M059J (cell line): ENCODE measurements at regions not wholly inside any gene's neighbourhood (a gene's known extent, or its start where the extent isn't known, plus 50 kb on each side); places are given as distances from the start of the nearest gene placed in this dataset.
"Not testable (repeated sequence)": the region's sequence is repeated elsewhere in the genome, so short reads cannot be mapped to it uniquely, and the experiment has no call there.

Experiments
- DNase-seq: peaks from one replicate; pipeline ENCODE4 v3.0.0-alpha.2; 2012; ENCODE audit warnings: low read depth

- DNase-seq, result no peak
Observed at GRCh38 chr4:82181789-82182188, 192.0 kb downstream of the HNRNPD start.

DNA sequence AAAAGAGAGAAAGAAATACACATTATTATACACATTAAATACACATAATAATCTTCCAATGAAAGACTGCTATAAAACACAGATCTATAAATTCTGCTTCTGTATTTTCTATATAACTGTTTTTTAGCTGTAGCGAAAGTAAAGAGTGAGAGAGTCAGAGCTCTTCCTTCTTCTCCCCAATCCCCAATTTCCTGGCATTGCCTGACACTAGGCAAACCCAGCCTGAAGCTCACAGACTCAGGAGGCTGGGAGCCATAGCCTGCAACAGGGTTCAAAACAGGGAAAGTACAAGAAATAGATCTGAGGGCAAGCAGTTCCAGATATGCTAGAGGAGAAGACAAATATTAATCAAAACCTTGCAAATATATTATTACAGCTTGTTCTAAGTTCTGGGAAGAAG, 201.6 kb downstream of the HNRNPD start:
- no peak for DNase-seq

- no peak for DNase-seq
Observed at GRCh38 chr4:82171531-82172155, 202.1 kb downstream of the HNRNPD start.

DNA sequence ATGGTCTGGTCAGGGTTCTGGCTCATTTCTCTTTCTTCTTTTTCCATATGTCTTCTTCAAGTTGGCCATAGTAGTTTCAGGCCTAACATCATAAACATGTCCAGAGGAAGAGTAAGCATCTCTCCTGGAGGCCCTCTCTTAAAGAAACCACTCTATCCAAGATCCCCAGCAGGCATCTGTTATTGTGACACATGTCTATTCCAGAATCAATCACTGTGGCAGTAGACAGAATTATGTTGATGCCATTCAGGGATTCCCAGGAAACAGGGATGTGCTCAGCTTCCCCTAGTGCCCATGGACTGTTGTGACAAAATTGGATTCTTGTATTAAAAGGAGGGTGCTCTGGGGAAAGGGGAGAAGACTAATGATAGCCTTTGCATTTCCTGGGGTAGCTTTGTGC, 224.0 kb downstream of the HNRNPD start:
- DNase-seq, result no peak

- DNase-seq, result no peak
Observed at GRCh38 chr4:82145850-82146249, 227.9 kb downstream of the HNRNPD start.

DNA sequence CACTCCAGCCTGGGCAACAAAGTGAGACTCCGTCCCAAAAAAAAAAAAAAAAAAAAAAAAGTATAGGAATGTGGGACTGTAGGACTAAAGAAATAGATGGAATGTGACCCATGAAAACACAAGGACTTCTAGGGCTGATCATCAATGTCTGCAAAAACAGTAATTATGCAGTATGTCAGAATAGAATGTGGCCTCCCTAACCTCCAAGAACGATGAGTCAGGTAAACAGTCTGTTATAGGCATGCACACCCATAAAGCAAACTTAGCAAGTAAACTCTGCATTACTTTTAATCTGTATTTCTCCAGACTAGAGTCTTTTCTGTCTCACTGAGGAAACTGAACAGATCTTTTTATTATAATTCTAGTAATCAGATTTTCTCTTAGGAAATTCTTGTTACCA, 233.4 kb downstream of the HNRNPD start:
- peak; percentile 12 for DNase-seq

- no peak for DNase-seq
Observed at GRCh38 chr4:82139287-82139686, 234.5 kb downstream of the HNRNPD start.

DNA sequence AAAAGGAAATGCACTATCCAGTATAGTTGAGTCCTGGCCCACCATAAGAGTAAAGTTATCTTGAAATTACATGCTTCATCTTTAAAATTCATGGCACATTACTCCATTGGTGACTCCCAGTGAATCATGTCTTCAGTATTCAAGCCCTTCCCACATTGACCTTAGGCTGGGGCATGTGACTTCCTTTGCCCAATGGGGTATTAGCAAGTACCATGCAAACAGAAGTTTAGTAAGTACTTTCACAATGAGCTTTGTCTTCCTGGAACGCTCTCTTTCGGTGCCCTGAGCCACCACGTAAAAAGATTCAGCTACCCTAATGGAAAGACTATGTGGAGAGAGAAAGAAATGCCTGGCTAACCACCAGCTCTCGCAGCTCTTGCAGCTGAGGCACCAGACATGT, 235.4 kb downstream of the HNRNPD start:
- peak; percentile 19 for DNase-seq

DNA sequence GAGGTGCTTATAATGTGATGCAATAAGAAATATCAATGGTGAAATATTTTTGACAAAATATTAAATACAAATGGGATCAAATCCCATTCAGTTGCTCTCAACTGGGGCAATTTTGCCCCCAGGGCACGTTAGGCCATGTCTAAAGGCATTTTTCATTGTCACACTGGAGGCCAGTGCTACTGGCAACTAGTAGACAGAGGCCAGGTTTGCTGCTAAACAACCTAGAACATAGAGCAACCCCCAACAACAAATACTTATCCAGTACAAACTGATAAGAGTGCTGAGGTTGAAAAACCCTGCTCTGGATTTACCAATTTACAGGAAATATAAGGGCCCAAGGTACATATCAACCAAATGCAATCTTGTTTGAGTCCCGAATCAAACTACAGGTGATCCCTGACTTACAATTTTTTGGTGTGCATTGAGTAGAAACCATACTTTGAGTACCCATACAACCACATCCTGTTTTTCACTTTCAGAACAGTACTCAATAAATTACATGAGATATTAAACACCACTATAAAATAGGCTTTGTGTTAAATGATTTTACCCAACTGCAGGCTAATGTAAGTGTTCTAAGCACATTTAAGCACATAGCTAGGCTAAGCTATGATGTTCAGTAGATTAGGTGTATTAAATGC, 237.5 kb downstream of the HNRNPD start:
- no peak for DNase-seq

- no peak for DNase-seq
Observed at GRCh38 chr4:82128355-82128754, 245.4 kb downstream of the HNRNPD start.

DNA sequence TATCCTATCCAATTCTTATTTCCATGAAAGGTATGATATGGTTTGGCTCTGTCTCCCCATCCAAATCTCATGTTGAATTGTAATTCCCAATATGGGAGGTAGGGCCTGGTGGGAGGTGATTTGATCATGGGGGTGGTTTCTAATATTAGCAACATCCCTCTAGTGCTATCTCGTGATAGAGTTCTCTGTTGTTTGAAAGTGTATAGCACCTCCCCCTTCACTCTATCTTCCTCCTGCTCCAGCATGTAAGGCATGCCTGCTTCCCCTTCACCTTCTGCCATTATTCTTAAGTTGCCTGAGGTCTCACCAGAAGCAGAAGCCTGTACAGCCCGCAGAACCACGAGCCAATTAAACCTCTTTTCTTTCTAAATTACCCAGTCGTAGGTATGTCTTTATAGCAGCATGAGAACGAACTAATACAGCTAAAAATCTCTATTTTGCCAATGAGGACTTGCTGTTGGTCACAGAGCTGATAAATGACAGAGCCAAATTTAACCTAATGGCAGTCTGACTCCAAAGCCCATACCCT, 247.2 kb downstream of the HNRNPD start:
- DNase-seq, result no peak

GRCh38 chr4:82125787-82126297, 247.9 kb downstream of the HNRNPD start:
- DNase-seq, result no peak

DNA sequence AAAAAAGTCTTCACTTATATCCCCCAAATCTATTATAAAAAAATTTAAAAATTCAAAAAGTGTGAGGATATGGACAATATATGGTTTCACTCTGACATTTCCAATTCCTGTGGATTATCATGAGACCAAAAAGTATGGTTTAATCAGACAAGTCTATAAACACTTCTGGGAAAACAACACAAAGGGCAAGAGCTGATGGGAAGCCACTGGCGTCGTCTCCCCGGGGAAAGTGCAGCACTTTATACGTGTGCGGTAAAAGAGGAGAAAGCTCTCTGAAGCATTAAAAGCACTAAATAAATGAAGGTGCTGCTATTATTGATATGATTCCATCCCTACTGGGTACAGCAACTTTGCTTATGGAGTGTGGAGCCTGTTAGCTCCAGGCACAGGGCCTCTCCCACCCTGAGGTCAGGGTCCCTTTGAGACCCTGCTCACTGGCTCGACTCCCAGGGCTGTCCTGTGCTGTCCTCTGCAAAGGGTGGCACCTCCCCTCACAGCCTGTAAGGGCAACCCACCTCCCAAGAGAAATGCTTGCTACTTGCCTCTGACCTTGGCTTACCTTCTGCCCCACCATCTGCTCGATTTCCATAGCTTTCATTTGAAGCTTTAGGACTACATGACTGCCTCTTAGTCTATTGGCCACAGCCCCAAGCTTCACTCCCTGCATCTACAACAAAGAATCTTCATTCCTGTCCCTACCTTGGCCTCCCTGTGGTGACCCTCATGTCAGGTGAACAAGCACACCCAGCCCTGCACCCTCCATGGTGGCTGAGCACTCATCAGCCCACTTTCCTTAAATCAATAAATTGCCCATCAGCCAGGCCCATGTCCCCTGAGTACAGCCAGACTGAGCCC, 248.6 kb downstream of the HNRNPD start:
- DNase-seq, result no peak

DNA sequence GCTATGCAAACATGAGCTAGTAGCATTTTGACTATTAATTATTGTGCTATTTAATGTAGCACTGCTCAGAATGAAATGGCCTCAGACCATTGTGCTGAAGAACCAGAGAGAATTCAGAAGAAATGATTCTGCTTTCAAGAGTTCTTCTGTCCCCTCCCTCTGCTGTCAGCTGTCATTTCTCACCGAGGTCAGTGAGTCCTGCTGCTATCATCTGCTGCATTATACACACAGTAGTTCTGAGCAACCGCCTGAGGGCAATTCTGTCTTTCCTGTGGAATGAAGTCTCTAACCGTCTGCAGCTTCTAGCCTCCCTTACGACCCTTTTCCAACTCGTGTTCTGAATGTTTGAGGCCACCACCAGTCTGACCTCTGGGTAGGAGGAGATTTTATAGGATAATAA, 249.4 kb downstream of the HNRNPD start:
- peak; percentile 8 for DNase-seq

GRCh38 chr4:82123934-82124333, 249.9 kb downstream of the HNRNPD start:
- no peak for DNase-seq

DNA sequence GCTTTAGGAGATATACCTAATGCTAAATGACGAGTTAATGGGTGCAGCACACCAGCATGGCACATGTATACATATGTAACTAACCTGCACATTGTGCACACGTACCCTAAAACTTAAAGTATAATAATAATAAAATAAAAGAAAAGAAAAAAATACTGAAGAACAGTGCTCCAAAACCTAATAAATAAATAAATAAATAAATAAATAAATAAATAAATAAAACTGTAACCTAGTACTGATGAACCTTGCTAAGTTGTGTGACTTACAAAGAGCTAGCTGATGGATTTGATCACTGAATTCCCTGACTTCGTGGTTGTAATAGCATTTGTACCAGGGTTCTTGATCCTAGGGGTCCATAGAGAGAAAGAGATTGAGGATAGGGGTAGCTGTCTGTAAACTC, 258.6 kb downstream of the HNRNPD start:
- not testable (repeated sequence) for DNase-seq

- no peak for DNase-seq
Observed at GRCh38 chr4:82108506-82108905, 265.3 kb downstream of the HNRNPD start.

- DNase-seq, result no peak
Observed at GRCh38 chr4:82104578-82104977, 269.2 kb downstream of the HNRNPD start.

- DNase-seq, result peak; percentile 2
Observed at GRCh38 chr4:82099928-82100579, 273.7 kb downstream of the HNRNPD start.

DNA sequence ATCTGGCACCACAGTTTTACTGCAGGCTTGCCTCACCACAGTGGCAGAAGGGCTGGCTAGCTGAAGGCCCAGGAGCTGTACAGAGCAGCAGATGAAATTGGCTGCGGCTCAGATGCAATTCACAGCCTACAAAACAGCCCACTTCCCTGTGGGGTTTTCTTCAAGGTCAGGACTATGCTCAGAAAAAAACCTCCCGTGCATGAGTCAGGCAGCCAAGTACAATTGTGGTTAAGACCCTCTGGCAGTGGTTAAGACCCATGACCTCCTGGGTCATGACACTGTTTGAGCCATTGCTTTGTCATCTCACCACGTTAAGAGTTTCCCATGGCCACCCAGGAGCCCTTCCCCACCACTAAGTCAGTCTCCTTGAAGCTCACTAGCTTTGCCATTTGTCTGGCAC, 276.3 kb downstream of the HNRNPD start:
- peak; percentile 51 for DNase-seq

- DNase-seq, result no peak
Observed at GRCh38 chr4:82090717-82091116, 283.1 kb downstream of the HNRNPD start.

- no peak for DNase-seq
Observed at GRCh38 chr4:82084747-82085146, 289.0 kb downstream of the HNRNPD start.
